H1 (cell line): ENCODE measurements at regions not wholly inside any gene's neighbourhood (a gene's known extent, or its start where the extent isn't known, plus 50 kb on each side); places are given as distances from the start of the nearest gene placed in this dataset.
A peak's percentile ranks its signal among the peaks of the same experiment; 100 is the strongest.

ENCODE experiments used
- CTCF ChIA-PET: fragments of 300-600 bp; sonication (Branson Sonifier 250); formaldehyde crosslinking; loops from one replicate; lab custom pipeline; 2021; ENCODE audit not compliant: partially characterized antibody; lab: Charles Lee
- POLR2A ChIA-PET: fragments of 300-600 bp; sonication (Branson Sonifier 250); formaldehyde crosslinking; loops from one replicate; lab custom pipeline; 2021; ENCODE audit warnings: inconsistent platforms; ENCODE audit not compliant: partially characterized antibody; lab: Charles Lee
- DNase-seq, 2 experiments: peaks; one replicate each; pipeline versions ENCODE4 v3.0.0 to v3.0.0-alpha.2; 2010 to 2022; ENCODE audit warnings: low spot score in 2 of 2, low read depth in 1 of 2, mixed read lengths in 1 of 2
- FAIRE-seq: peaks from 2 replicates; lab custom pipeline; 2011; peaks lifted over from hg19 to GRCh38; lab: Jason Lieb, UNC
- H2AFZ ChIP-seq: 2 replicates; pipeline ENCODE4 v1.8.1; 2012; ENCODE audit warnings: low read length, inconsistent platforms
- H2AK5ac ChIP-seq: 2 replicates; pipeline ENCODE4 v1.6.1; 2013; ENCODE audit warnings: low read depth, low read length
- H2BK120ac ChIP-seq: replicated peaks from 2 replicates; pipeline ENCODE3; 2013; ENCODE audit warnings: low read depth, low read length, inconsistent platforms
- H2BK12ac ChIP-seq: 2 replicates; pipeline ENCODE4 v1.6.1; 2013; ENCODE audit warnings: low read depth, low read length
- H2BK15ac ChIP-seq: 2 replicates; pipeline ENCODE4 v1.6.1; 2013; ENCODE audit warnings: low read length
- H2BK20ac ChIP-seq: 2 replicates; pipeline ENCODE4 v1.6.1; 2013; ENCODE audit warnings: low read length
- H2BK5ac ChIP-seq: 2 replicates; pipeline ENCODE4 v1.6.1; 2013; ENCODE audit warnings: low read depth, low read length
- H3K14ac ChIP-seq: 2 replicates; pipeline ENCODE4 v1.6.1; 2013; ENCODE audit warnings: inconsistent platforms; ENCODE audit not compliant: insufficient read length
- H3K18ac ChIP-seq: 2 replicates; pipeline ENCODE4 v1.6.1; 2013; ENCODE audit warnings: low read length; ENCODE audit errors: extremely low read depth
- H3K23ac ChIP-seq: 2 replicates; pipeline ENCODE4 v1.6.1; 2013; ENCODE audit warnings: inconsistent platforms; ENCODE audit not compliant: insufficient read length
- H3K23me2 ChIP-seq: 2 replicates; pipeline ENCODE4 v1.6.1; 2013; ENCODE audit warnings: low read depth, low read length
- H3K27ac ChIP-seq: 2 replicates; pipeline ENCODE4 v1.6.1; 2011; ENCODE audit warnings: low read depth, low read length, inconsistent platforms
- H3K27me3 ChIP-seq, 4 experiments: replicated peaks in 1 of 4; 1 replicate in 1 of 4; 2 replicates in 3 of 4; pipeline versions ENCODE4 v1.6.1 to v1.8.1; 2011 to 2013; ENCODE audit warnings: low read length in 3 of 4, mild to moderate bottlenecking in 3 of 4, inconsistent platforms in 2 of 4, mixed read lengths in 2 of 4, moderate library complexity in 1 of 4; ENCODE audit not compliant: control insufficient read depth in 3 of 4, insufficient read depth in 3 of 4; ENCODE audit errors: extremely low read depth in 1 of 4
- H3K36me3 ChIP-seq, 4 experiments: 2 replicates each; pipeline versions ENCODE4 v1.6.1 to v1.8.1; 2011 to 2013; ENCODE audit warnings: mild to moderate bottlenecking in 4 of 4, low read length in 3 of 4, moderate library complexity in 2 of 4, control low read depth in 1 of 4, inconsistent platforms in 1 of 4; ENCODE audit not compliant: insufficient read depth in 4 of 4, control insufficient read depth in 2 of 4
- H3K4ac ChIP-seq: replicated peaks from 2 replicates; pipeline ENCODE3; 2013; ENCODE audit warnings: low read length, low read depth, mixed read lengths, inconsistent platforms; ENCODE audit not compliant: insufficient read length
- H3K4me1 ChIP-seq, 4 experiments: replicated peaks in 1 of 4; 1 replicate in 1 of 4; 2 replicates in 3 of 4; pipeline versions ENCODE4 v1.6.1 to v1.8.1; 2011 to 2013; ENCODE audit warnings: low read length in 3 of 4, inconsistent platforms in 2 of 4, mixed read lengths in 1 of 4; ENCODE audit not compliant: insufficient read depth in 4 of 4, control insufficient read depth in 3 of 4
- H3K4me2 ChIP-seq, 2 experiments: 2 replicates each; pipeline versions ENCODE4 v1.6.1 to v1.8.1; 2011 to 2013; ENCODE audit warnings: low read depth in 2 of 2, low read length in 2 of 2, control low read depth in 1 of 2, inconsistent platforms in 1 of 2, mild to moderate bottlenecking in 1 of 2; ENCODE audit not compliant: insufficient read depth in 1 of 2
- H3K4me3 ChIP-seq, 4 experiments: fragments of 200-600, 300-600 bp in 1 of 4; sonication (generic), shearing (Covaris generic), sonication (Bioruptor Twin) in 1 of 4; 2 replicates each; pipeline versions ENCODE4 v1.5.1 to v1.8.1; 2011 to 2016; ENCODE audit warnings: low read length in 4 of 4, low read depth in 3 of 4, control low read depth in 2 of 4, inconsistent platforms in 2 of 4, mild to moderate bottlenecking in 2 of 4, mixed read lengths in 1 of 4, moderate library complexity in 1 of 4; ENCODE audit not compliant: insufficient read depth in 2 of 4; ENCODE audit errors: extremely low read depth in 1 of 4
- H3K56ac ChIP-seq: replicated peaks from 2 replicates; pipeline ENCODE3; 2013; ENCODE audit warnings: low read depth, mild to moderate bottlenecking, mixed read lengths, low read length, inconsistent platforms; ENCODE audit not compliant: insufficient read length
- H3K79me1 ChIP-seq: 2 replicates; pipeline ENCODE4 v1.6.1; 2013; ENCODE audit warnings: low read depth, low read length, control low read depth
- H3K79me2 ChIP-seq, 2 experiments: 2 replicates each; pipeline versions ENCODE4 v1.6.1 to v1.8.1; 2012 to 2013; ENCODE audit warnings: low read length in 2 of 2, mild to moderate bottlenecking in 2 of 2, inconsistent platforms in 1 of 2; ENCODE audit not compliant: insufficient read depth in 2 of 2, control insufficient read depth in 1 of 2
- H3K9ac ChIP-seq, 4 experiments: replicated peaks in 1 of 4; 1 replicate in 1 of 4; 2 replicates in 3 of 4; pipeline versions ENCODE4 v1.6.1 to v1.8.1; 2011 to 2013; ENCODE audit warnings: low read depth in 3 of 4, low read length in 3 of 4, control low read depth in 2 of 4, mild to moderate bottlenecking in 2 of 4, moderate library complexity in 2 of 4, inconsistent platforms in 1 of 4; ENCODE audit errors: extremely low read depth in 1 of 4
- H3K9me3 ChIP-seq, 2 experiments: 2 replicates each; pipeline versions ENCODE4 v1.6.1 to v1.8.1; 2012 to 2013; ENCODE audit warnings: mild to moderate bottlenecking in 2 of 2, moderate library complexity in 2 of 2, control low read depth in 1 of 2, inconsistent platforms in 1 of 2, low read depth in 1 of 2, low read length in 1 of 2, mixed read lengths in 1 of 2; ENCODE audit not compliant: insufficient read depth in 2 of 2
- H4K20me1 ChIP-seq, 2 experiments: replicated peaks in 1 of 2; 2 replicates each; pipeline versions ENCODE3 to v1.8.1; 2011 to 2013; ENCODE audit warnings: inconsistent platforms in 2 of 2, low read length in 2 of 2, mild to moderate bottlenecking in 1 of 2; ENCODE audit not compliant: insufficient read depth in 2 of 2, control insufficient read depth in 1 of 2
- H4K5ac ChIP-seq: 2 replicates; pipeline ENCODE4 v1.6.1; 2013; ENCODE audit warnings: low read length, low read depth, mixed read lengths, inconsistent platforms; ENCODE audit not compliant: insufficient read length
- H4K8ac ChIP-seq: 2 replicates; pipeline ENCODE4 v1.8.0; 2013; ENCODE audit warnings: mild to moderate bottlenecking, moderate library complexity, low read length, inconsistent platforms; ENCODE audit not compliant: insufficient read depth; ENCODE audit errors: extremely low read depth
- H4K91ac ChIP-seq: replicated peaks from 2 replicates; pipeline ENCODE3; 2013; ENCODE audit warnings: low read length, mixed read lengths, inconsistent platforms; ENCODE audit not compliant: insufficient read length
- BACH1 ChIP-seq: IDR thresholded peaks from 2 replicates; pipeline ENCODE4 v1.6.1; 2012; ENCODE audit warnings: low read length, improper control_type of control experiment
- BCL11A ChIP-seq, 2 experiments: IDR thresholded peaks; one replicate each; pipeline ENCODE4 v1.6.1; 2011; ENCODE audit warnings: low read depth in 2 of 2, low read length in 2 of 2, mild to moderate bottlenecking in 2 of 2
- CREB1 ChIP-seq: IDR thresholded peaks from 2 replicates; pipeline ENCODE4 v1.6.1; 2012; ENCODE audit warnings: inconsistent platforms
- JUN ChIP-seq: IDR thresholded peaks from 2 replicates; pipeline ENCODE4 v1.6.1; 2011; ENCODE audit warnings: low read depth, mild to moderate bottlenecking, improper control_type of control experiment, low read length
- MAFK ChIP-seq: IDR thresholded peaks from 2 replicates; pipeline ENCODE4 v1.6.1; 2012; ENCODE audit warnings: low read depth, mild to moderate bottlenecking, improper control_type of control experiment, low read length
- POLR2A ChIP-seq, 2 experiments: IDR thresholded peaks; 1 replicate in 1 of 2; 2 replicates in 1 of 2; pipeline ENCODE4 v1.6.1; 2011; ENCODE audit warnings: low read depth in 2 of 2, low read length in 2 of 2, mild to moderate bottlenecking in 2 of 2; ENCODE audit errors: control extremely low read depth in 1 of 2
- POLR2AphosphoS5 ChIP-seq: IDR thresholded peaks from 2 replicates; pipeline ENCODE4 v1.6.1; 2011; ENCODE audit warnings: low read depth, low read length
- POU5F1 ChIP-seq: IDR thresholded peaks from 2 replicates; pipeline ENCODE4 v1.6.1; 2011; ENCODE audit warnings: low read depth, mild to moderate bottlenecking, low read length, moderate library complexity
- SIN3A ChIP-seq, 2 experiments: IDR thresholded peaks in 1 of 2; conservative IDR thresholded peaks in 1 of 2; 2 replicates each; pipeline ENCODE4 v1.6.1; 2011 to 2012; ENCODE audit warnings: low read length in 2 of 2, improper control_type of control experiment in 1 of 2, low read depth in 1 of 2, mild to moderate bottlenecking in 1 of 2
- SIRT6 ChIP-seq: IDR thresholded peaks from one replicate; pipeline ENCODE4 v1.7.1; 2012; ENCODE audit warnings: low read length, inconsistent platforms
- SP1 ChIP-seq: IDR thresholded peaks from 2 replicates; pipeline ENCODE4 v1.6.1; 2011; ENCODE audit warnings: low read depth, low read length
- SRF ChIP-seq: IDR thresholded peaks from 2 replicates; pipeline ENCODE4 v1.6.1; 2011; ENCODE audit warnings: mild to moderate bottlenecking, low read depth, low read length, moderate library complexity
- SUZ12 ChIP-seq: fragments of 200-600 bp; sonication (generic); IDR thresholded peaks from 2 replicates; pipeline ENCODE4 v1.6.1; 2012; ENCODE audit warnings: mild to moderate bottlenecking, inconsistent platforms, low read length, moderate library complexity, mixed read lengths
- TAF7 ChIP-seq: optimal IDR thresholded peaks from 2 replicates; pipeline ENCODE3; 2011; ENCODE audit warnings: low read depth, mild to moderate bottlenecking, inconsistent platforms, low read length, moderate library complexity, borderline replicate concordance
- TEAD4 ChIP-seq: IDR thresholded peaks from 2 replicates; pipeline ENCODE4 v1.6.1; 2012; ENCODE audit warnings: low read depth, low read length, inconsistent platforms, mixed read lengths
- WGBS, 2 experiments: shearing (Covaris generic) in 1 of 2; methylation state at CpG; one replicate each; pipeline versions ENCODE4 v1.1.6 to v1.1.7; 2013 to 2015; ENCODE audit warnings: low lambda C conversion rate in 2 of 2, mixed read lengths in 2 of 2, inconsistent platforms in 1 of 2, low coverage in 1 of 2, missing lambda C conversion rate in 1 of 2; ENCODE audit not compliant: insufficient replicate concordance in 2 of 2, insufficient coverage in 1 of 2, insufficient read length in 1 of 2; ENCODE audit errors: extremely low coverage in 1 of 2, missing lambda C conversion rate in 1 of 2; 5-methylcytosine and 5-hydroxymethylcytosine counted together
- TF ChIP-seq, protein P1 (sequence below): IDR thresholded peaks from 2 replicates; pipeline ENCODE4 v1.6.1; 2011; ENCODE audit warnings: low read length, improper control_type of control experiment

GRCh38 chr10:128854204-128854603 is 612.8 kb upstream of the MGMT start:
- FAIRE-seq = no peak
- Histone ChIP-seq H3K14ac (no peak overlapping the region), H2BK5ac (no peak overlapping the region), H3K56ac (no peak overlapping the region), H3K4me2 (no peak overlapping the region), H3K4me1 (peaks cover 0 to 4% (median 0%) of the 10 kb centered on the region in 4 experiments; a peak in 3 of 7 replicates), H3K36me3 (no peaks in the 10 kb centered on the region), H2BK20ac (no peak overlapping the region), H2AK5ac (no peak overlapping the region), H3K79me2 (no peaks in the 10 kb centered on the region), H4K20me1 (no peaks in the 10 kb centered on the region), H3K27me3 (no peaks in the 10 kb centered on the region), H2BK15ac (no peak overlapping the region), H4K8ac (no peak overlapping the region), H3K9me3 (no peaks in the 10 kb centered on the region), H3K4me3 (no peak overlapping the region), H3K4ac (no peak overlapping the region), H2AFZ (0 out of 2 replicates have a peak overlapping the region, but pooled peaks have one; percentile 14), H4K5ac (no peak overlapping the region), H3K18ac (no peak overlapping the region), H3K23me2 (no peaks in the 10 kb centered on the region), H3K27ac (no peak overlapping the region), H3K9ac (no peak overlapping the region), H4K91ac (no peak overlapping the region), H2BK120ac (no peak overlapping the region), H3K23ac (no peak overlapping the region), H3K79me1 (no peaks in the 10 kb centered on the region), H2BK12ac (no peak overlapping the region)
- WGBS, 2 experiments = 95% methylated on average over 1 of the region's 1 CpG; no CpG with 5 or more reads in 1 of the 2 experiments
- ChIA-PET POLR2A (no interaction called here), CTCF (no interaction called here)
- DNase-seq = no peak
- TF ChIP-seq SP1 (no peak), POU5F1 (no peak), JUN (no peak), SIN3A (conservative IDR thresholded peaks at IDR 0.05 in 1 of 2, IDR thresholded peaks at IDR 0.05 in 1 of 2; ENCODE audit: low read depth in 1 of 2, low read length in 2 of 2) (no peak), BACH1 (no peak), SIRT6 (no peak), SUZ12 (no peak), MAFK (no peak), POLR2AphosphoS5 (no peak), SRF (no peak), TEAD4 (no peak), CREB1 (no peak), POLR2A (IDR thresholded peaks at IDR 0.05; ENCODE audit: control extremely low read depth in 1 of 2, low read depth in 2 of 2, low read length in 2 of 2) (no peak), TAF7 (no peak), BCL11A (IDR thresholded peaks at IDR 0.05; ENCODE audit: low read depth in 2 of 2, low read length in 2 of 2) (no peak)
- TF ChIP-seq, protein P1, sequence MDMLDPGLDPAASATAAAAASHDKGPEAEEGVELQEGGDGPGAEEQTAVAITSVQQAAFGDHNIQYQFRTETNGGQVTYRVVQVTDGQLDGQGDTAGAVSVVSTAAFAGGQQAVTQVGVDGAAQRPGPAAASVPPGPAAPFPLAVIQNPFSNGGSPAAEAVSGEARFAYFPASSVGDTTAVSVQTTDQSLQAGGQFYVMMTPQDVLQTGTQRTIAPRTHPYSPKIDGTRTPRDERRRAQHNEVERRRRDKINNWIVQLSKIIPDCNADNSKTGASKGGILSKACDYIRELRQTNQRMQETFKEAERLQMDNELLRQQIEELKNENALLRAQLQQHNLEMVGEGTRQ = no peak
